Neural crest cell (in vitro differentiated cells): ENCODE measurements at regions not wholly inside any gene's neighbourhood (a gene's known extent, or its start where the extent isn't known, plus 50 kb on each side); places are given as distances from the start of the nearest gene placed in this dataset.

Source experiments
- DNase-seq: peaks from one replicate; pipeline ENCODE4 v3.0.0; 2021; ENCODE audit warnings: low read depth, mixed read lengths, low spot score
- H3K27ac Mint-ChIP-seq: one replicate; pipeline ENCODE4 v1.8.0; 2021; ENCODE audit warnings: mild to moderate bottlenecking, mixed read lengths; ENCODE audit not compliant: unreplicated experiment
- H3K27me3 Mint-ChIP-seq: 2 replicates; pipeline ENCODE4 v1.8.0; 2021; ENCODE audit warnings: low read depth, mild to moderate bottlenecking, mixed read lengths
- H3K36me3 Mint-ChIP-seq: 2 replicates; pipeline ENCODE4 v1.8.0; 2021; ENCODE audit warnings: low read depth, mild to moderate bottlenecking, mixed read lengths
- H3K4me1 Mint-ChIP-seq: 2 replicates; pipeline ENCODE4 v1.8.0; 2021; ENCODE audit warnings: mixed read lengths
- H3K4me3 Mint-ChIP-seq: one replicate; pipeline ENCODE4 v1.8.0; 2021; ENCODE audit warnings: mild to moderate bottlenecking, mixed read lengths
- H3K9me3 Mint-ChIP-seq: 2 replicates; pipeline ENCODE4 v1.8.0; 2021; ENCODE audit warnings: mixed read lengths
- TF ChIP-seq, protein P1 (sequence below): fragments of 200-600 bp; sonication (generic); conservative IDR thresholded peaks from 2 replicates; pipeline ENCODE4 v1.5.0; 2021; ENCODE audit warnings: antibody characterized with exemption, mild to moderate bottlenecking

GRCh38 chr11:11740836-11741235 lies 100.9 kb upstream of the USP47 start:
- Mint-ChIP-seq H3K9me3 (no peaks in the 10 kb centered on the region), H3K4me3 (no peak overlapping the region), H3K27me3 (no peaks in the 10 kb centered on the region), H3K27ac (no peak overlapping the region), H3K4me1 (peaks cover 24% of the 10 kb centered on the region), H3K36me3 (no peaks in the 10 kb centered on the region)
- no peak for DNase-seq
- TF ChIP-seq, protein P1, sequence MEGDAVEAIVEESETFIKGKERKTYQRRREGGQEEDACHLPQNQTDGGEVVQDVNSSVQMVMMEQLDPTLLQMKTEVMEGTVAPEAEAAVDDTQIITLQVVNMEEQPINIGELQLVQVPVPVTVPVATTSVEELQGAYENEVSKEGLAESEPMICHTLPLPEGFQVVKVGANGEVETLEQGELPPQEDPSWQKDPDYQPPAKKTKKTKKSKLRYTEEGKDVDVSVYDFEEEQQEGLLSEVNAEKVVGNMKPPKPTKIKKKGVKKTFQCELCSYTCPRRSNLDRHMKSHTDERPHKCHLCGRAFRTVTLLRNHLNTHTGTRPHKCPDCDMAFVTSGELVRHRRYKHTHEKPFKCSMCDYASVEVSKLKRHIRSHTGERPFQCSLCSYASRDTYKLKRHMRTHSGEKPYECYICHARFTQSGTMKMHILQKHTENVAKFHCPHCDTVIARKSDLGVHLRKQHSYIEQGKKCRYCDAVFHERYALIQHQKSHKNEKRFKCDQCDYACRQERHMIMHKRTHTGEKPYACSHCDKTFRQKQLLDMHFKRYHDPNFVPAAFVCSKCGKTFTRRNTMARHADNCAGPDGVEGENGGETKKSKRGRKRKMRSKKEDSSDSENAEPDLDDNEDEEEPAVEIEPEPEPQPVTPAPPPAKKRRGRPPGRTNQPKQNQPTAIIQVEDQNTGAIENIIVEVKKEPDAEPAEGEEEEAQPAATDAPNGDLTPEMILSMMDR = no peak

- no peak overlapping the region for H3K27ac Mint-ChIP-seq
- no peak overlapping the region for H3K4me3 Mint-ChIP-seq
- H3K4me1 Mint-ChIP-seq = peaks cover 30% of the 10 kb centered on the region
- TF ChIP-seq, protein P1 = no peak
- no peak for DNase-seq
- no peaks in the 10 kb centered on the region for H3K36me3 Mint-ChIP-seq
- H3K27me3 Mint-ChIP-seq = no peaks in the 10 kb centered on the region
- no peaks in the 10 kb centered on the region for H3K9me3 Mint-ChIP-seq
Measured at GRCh38 chr11:11740073-11740702, 101.6 kb upstream of the USP47 start.

DNA sequence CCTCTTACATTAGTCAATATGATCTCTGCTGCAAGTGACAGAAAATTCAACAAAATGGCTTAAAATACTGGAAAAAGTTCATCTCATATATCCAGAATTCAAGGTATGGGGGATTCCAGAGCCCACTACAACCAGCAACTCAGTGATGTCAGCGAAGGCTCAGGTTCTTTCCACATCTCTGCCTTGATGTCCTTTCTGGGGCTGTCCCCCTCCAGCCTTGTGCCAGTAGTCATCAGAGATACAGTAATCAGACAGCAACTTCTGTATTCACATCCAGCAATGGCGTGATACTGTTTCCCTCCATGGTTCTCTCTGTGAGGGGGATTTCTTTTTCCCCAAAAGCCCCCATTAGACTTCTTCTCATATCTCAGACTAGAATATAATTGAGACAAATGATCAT lies 103.4 kb upstream of the USP47 start:
- Mint-ChIP-seq H3K27me3 (no peaks in the 10 kb centered on the region), H3K4me1 (peaks cover 23% of the 10 kb centered on the region), H3K27ac (no peak overlapping the region), H3K9me3 (no peaks in the 10 kb centered on the region), H3K4me3 (no peak overlapping the region), H3K36me3 (no peaks in the 10 kb centered on the region)
- no peak for DNase-seq
- TF ChIP-seq, protein P1 = no peak

GRCh38 chr11:11735586-11735985 lies 106.2 kb upstream of the USP47 start:
- no peak overlapping the region for H3K4me3 Mint-ChIP-seq
- no peaks in the 10 kb centered on the region for H3K36me3 Mint-ChIP-seq
- TF ChIP-seq, protein P1 = no peak
- H3K4me1 Mint-ChIP-seq = peaks cover 12% of the 10 kb centered on the region
- no peak for DNase-seq
- no peaks in the 10 kb centered on the region for H3K9me3 Mint-ChIP-seq
- no peak overlapping the region for H3K27ac Mint-ChIP-seq
- no peaks in the 10 kb centered on the region for H3K27me3 Mint-ChIP-seq

GRCh38 chr11:11733246-11733747 lies 108.5 kb upstream of the USP47 start:
- H3K27me3 Mint-ChIP-seq = no peaks in the 10 kb centered on the region
- no peaks in the 10 kb centered on the region for H3K36me3 Mint-ChIP-seq
- H3K4me1 Mint-ChIP-seq = peaks cover 12% of the 10 kb centered on the region
- no peak overlapping the region for H3K4me3 Mint-ChIP-seq
- TF ChIP-seq, protein P1 = no peak
- no peak overlapping the region for H3K27ac Mint-ChIP-seq
- peaks cover 4% of the 10 kb centered on the region for H3K9me3 Mint-ChIP-seq
- no peak for DNase-seq
